ENCODE measurements at regions not wholly inside any gene's neighbourhood (a gene's known extent, or its start where the extent isn't known, plus 50 kb on each side); places are given as distances from the start of the nearest gene placed in this dataset.

DNA sequence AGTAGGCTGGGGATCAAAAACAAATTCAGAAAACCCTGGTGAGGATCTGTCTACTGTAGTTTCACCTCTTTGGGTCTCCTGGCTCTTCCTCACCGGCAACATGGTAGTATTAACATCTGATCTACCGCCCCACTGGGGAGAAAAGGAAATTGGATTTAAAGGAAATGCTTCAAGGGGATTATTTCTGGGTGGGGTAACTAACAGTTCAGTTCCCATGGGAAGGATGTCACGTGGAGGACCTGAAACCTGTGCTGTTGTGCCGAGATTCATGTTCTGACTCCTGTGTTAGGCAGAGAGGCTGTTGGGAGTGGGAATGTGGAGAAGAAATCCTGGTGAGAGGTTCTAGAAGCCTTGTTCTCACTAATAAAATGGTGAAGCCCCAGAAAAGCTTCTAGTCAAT lies 254.4 kb downstream of the BCOR start:
- DNase-seq = no peak

DNA sequence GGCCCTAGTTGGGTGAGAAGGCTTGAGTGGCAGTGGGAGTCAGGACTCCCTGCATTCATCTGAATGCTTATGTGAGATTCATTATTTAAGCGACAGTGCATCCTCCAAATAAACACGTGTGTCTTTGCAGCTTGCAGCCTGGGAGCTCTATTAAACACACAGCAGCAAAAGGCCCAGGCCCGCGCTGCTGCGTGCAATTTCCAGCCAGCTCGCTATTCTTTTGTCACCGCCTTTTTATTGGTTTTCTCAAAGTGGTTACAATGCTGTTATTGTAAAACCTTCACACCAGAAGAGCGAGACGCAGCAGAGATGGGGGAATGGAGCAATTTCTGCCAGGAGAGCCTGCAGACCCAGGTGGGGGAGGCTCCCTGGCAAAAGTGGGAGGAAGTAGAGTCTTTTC lies 252.5 kb downstream of the BCOR start:
- no peak for DNase-seq

DNA sequence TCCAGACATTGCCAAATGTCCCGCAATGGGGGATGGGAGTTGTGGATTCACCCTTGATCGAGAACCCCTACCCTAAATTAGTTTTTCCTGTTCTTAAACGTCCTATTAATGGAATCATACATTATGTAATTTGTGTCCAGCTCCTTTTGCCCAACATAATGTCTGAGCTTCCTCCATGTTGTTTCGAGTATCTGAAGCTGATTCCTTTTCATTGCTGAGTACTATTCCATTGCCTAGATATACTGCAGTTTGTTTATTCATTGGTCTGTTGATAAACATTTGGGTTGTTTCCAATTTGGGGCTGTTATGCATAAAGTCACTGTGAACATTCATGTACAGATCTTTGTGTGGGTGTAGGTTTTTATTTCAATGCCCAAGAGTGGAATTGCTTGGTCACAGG lies 251.3 kb downstream of the BCOR start:
- DNase-seq = no peak

DNA sequence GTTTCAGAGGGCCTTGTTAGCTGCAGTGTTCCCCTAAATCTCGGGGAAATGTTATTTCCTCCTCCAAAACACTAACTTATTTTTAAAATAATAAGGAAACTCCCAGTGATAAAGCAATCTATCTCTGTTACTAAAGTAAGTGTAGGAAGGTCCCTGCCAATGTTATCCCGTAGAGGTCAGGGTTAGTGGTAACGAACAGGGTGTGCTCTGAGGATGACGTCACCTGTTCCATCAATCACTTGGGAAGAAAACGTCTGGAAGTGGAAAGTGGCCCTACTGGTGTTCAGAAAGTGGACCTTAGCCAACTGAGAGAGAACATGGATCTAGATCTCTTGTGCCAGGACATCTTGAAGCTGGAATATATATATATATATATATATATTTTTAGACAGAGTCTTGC lies 249.5 kb downstream of the BCOR start:
- DNase-seq = no peak

DNA sequence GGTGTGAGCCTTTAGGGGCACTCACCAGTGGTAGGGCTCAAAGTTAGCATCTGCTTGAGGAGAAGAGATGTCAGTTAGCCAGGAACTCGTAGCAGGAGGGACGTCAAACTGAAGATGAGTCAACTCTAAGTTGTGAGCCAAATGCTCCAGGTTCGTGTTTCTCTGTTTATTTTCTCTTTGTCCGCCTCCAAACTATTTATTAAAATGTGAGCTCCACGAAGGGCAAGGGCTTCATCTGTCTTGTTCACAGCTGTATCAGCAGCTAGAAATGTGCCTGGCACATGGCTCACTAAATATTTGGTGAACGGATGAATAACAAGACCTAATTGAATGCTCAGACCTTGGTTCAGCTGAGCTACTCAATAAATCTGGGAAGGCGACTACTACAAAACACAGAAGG lies 248.9 kb downstream of the BCOR start:
- no peak for DNase-seq

DNA sequence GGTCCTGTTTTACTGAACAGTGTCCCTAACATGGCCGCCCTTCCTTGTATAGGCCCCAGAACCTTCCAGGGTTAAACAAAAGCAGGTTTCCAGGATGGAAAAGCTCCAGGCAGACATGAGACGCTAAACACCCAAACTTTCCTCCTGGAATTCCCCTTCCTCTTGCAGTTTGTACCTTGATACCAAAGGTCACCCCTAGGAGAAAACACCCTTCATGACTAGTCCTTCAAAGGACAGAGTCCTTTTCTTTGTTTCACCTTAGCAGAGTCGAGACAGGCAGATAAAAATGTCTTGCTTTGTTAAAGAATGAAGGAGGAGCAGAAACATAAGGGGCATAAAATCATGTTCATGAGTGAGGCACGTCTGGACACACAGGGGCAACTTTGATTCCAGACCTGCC lies 247.5 kb downstream of the BCOR start:
- no peak for DNase-seq

DNA sequence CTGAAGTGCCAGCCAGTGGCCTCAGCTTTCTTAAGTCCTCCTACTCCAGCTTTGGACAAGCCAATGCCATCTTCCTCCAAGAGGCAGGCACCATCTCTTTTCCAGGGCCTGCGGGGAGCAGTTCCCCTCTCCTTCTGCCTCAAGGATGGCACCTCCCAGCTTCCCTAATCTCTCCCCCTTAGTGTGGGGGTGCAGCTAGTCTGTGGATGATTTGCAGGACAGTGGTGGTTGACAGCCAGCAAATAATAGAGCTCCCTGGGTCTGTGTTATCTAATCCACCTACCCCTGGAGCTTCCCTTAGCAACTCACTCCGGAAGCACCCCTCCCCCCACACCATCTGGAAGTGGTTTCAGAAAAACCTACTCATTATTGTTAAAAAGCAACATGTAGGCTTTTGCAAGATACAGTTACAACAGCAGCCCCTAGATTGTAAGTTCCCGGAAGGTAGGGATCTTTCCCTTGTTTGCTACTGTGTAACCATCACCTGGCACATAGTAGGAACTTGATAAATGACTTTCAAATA lies 247.1 kb downstream of the BCOR start:
- peak in 1 of 2 experiments; percentile 14 for DNase-seq

DNA sequence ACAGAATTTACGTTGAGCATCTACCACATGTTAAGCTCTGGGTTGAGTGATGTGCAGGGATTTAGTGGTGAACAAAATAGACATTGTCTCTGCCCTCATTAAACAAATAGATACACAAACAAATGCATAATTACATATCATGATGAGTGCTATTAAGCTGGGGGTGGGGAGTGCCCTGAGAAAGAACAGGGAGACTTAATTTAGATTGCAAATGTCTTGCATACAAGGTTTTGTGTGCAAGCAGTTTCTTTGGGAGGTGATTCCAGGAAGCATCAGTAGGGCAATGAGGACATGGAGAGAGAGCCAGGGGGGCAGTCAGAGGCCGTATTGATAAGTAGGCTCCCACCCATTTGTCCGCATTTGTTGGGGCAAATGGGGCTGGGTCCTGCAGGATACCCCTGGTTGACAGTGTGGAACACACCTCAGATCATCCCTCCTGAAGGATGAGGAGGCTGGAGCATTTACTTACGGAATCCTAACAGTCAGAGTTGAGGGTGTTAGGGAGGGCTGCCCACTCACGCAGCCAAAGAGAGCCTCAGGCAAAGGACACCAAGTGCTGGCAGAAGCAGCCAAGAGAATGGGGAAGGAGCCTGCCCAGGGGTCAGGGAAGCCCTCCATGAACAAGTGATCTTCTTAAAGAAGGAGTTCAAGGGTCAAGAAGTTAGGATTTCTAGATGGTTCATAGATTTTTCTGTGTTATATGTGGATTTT lies 245.9 kb downstream of the BCOR start:
- DNase-seq = no peak

DNA sequence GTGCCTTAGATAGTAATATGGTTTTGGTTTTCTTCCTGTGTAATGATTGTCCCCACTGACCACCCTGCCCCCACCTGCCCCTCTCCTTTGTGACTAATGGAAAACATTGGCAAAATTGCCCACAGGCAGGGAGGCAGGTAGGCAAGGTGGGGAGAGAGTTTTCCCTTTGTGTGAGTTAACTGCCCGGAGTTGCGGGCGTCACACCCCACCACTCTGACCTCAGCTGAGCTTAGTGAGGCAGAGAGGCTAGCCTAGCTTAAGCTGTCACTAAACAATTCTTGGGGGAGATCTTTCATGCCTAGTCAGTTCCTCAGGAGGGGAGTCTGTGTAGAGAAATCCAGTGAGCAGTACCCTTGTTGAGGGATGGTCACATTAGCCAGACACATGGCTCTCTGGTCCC lies 245.3 kb downstream of the BCOR start:
- DNase-seq = no peak

DNA sequence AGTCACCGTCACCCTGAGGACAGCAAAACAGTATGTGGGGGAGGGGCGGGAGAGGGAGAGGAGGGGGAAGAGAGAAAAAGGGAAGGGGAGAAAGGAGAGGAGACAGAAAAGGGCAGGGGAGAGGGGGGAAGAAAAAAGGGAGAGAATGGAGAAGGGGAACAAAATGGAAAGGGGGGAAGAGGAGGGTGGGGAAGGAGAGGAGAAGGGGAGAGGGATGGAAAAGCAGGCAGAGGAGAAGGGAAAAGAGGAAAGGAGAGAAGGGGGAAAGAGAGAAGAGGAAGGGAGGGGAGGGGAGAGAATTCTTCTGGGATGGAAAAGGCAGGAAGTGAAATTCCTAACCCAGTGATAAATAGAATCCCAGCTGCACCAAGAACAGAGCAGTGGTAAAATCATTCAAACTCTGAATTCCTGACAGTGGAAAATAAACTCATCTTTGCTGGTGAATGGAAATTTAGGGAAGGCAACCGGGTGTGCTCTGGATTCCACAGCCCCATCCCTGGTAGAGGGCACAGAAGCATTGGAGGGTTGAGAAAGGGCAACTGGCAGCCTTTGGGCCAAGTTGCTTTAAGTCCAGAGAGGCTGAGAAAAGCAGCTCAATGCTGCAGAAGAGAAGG lies 244.2 kb downstream of the BCOR start:
- no peak for DNase-seq

DNA sequence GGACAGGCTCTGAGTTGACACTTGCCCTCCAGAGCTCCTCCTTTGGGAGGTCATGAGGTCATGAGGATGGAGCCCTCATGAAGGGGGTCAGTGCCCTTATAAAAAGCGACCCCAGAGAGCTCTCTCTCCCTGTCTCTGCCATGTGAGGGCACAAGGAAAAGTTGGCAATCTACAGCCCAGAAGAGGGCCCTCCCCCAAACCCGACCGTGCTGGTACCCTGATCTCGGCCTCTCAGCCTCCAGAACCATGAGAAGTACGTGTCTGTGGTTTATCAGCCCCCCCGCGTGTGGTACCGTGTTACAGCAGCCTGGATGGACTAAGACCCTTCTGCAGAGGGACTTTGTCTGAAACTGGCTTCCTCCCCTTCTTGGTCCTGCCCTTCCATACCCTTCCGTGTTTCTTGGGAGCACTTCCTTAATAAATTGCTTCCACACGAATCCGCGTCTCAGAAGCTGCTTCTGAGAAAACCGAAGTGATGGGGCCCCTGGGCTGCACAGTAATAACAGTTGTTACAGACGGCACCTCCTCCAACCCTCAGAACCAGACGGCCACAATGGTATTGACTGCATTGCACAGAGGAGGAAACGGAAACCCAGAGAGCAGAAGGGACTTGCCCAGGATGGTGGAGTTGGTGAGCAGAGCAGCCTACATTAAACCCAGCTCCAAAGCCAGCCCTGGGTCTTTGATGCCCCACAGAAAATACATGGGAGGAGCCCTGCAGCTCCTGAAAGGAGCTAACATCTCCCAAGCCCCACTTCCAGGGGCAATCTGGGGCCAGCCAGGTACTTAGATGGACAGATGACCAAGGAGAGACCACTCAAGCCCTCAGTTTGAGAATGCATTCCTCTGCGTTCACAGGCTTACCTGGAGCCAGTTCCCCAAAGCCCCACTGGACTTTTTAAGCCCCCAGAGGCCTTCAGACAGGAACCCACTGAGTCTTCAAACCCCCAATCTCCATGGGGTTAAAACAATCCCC lies 242.7 kb downstream of the BCOR start:
- no peak for DNase-seq

DNA sequence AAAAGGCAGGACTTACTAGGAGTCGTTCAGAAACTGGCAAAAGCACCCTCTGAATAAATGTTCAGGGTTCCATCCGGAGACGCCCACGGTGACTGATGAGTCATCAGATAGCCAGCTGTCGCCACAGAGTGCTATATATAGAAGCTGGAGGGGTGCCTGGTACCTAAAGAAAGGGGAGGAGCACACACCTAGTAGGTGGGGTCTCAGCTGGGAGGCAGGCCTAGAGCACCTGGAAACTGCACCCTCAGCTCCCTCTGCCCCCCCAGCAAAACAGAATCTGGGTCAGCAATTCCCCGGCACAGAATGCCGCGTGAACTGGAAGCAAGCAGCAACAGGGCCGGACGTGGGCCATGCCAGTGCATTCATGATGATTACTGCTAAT lies 242.0 kb downstream of the BCOR start:
- DNase-seq = peak; percentile 59 to 73

DNA sequence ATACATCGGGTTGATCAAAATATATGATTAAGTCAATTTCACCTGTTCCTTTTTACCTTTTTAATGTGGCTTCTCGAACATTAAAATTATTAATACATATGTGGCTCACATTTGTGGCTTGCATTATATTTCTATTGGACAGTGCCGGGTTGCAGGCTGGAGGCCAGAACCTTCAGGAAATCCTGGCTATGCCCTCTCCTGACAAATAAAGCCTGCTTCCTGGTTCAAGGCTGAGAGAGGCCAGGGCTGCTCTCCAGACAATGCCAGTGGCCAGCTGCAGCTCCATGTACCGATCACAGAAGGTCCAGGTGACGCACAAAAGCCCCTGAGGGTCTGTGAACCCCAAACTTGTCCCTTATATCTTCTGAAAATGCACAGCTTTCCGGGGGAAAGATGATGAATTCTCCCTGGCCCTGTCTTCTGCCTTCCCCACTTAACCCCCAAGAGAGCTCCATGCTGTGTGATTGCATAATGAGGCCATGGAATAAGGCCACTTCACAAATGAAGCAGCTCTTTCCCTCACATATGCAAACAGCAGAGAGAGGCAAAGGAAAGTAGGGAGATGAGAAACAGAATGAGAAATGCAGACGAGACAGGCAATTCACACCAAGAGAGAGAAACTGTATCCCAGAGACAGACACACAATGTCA lies 241.2 kb downstream of the BCOR start:
- no peak for DNase-seq

DNA sequence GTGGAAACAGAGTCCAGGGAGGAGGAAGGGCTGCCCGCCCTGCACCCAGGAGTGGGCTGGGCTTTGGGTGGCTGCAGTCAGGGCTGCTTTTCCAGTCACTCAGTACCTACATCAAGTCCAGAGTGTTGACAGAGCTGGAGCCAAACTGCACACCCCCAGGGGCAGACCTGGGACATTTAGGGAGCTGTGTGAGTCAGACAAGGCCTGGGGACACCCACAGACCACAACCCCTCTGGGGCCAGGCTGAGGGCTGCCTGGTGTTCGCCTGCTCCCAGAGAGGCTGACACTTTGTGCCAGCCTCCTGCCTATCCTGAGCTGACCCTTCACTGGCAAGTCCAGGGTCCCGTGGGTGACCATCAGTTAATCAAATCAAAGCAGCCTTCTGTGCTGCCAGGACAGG lies 240.0 kb downstream of the BCOR start:
- DNase-seq = no peak

DNA sequence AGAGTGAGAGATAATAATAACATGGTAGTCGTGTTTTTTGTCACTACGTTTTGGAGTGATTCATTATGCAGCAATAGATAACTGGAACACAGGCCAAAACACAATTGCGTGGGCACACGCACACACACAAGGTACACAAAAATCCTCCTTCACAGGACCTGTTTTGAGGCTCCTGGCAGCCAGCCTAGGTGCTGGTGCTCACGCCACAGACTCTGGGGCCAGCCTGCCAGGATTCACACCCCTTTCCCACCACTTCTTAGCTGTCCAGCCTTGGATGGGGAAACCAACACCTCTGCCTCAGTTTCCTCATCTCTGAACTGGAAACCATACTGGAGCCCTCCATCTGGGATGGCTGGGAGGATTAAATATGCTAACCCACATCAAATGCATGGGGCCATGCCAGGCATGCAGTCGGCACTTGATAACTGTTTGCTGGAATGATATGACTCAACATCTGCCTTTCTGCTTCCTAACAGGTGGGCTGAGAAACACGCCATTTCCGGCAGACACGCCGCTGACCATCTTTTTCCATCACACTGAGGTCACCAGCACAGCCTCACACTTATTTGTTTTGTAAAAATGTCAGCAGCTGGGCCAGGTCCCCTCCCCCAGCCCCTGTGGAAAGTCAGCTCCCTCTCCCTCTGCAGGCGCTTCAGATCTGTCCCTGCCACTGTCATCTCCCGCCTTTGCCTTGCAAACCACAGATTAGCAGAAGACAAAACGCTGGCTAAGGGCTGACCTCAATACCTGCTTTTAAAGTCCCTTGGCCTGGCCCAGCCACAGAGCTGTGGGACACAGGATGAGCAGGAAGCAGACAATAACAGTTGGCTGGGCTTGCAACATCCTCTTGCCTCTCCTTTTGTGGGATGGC lies 237.5 kb downstream of the BCOR start:
- DNase-seq = no peak

DNA sequence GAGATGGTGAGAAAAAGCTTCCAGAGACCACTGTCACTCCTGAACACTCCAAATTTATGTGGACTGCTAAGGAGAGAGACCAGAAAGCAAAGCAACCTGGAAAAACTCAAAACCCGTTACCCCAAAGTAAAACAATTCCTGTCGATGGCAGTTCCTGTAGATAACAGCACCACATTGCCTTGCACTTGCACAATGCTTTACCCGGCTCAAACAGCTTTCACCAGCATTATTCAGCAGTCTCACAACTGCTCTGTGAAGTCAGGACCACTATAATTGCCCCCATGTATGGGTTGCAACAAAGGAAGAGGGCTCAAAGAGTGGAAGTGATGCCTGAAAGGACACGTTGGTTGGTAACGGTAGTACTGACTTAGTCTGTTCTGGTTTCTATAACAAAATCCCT lies 234.8 kb downstream of the BCOR start:
- DNase-seq = no peak

DNA sequence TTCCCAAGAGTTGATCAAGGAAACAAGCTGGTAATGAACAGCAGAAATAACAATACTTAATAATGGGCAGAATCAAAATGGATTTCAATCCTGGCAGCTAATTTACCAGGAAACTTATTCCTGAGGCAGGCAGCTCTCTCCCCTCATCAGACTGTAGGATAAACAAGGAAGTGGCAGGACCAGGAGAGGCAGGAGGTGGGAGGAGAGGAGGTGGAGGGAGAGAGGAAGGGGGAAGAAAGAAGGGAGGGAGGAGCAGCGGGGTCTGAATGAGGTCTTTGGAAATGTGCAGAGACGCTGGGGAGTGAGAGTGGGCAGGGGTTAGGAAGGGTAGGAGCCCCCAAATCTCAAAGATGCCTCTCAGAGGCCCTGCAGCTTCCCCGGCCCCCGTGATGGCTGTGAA lies 231.5 kb downstream of the BCOR start:
- DNase-seq = no peak

DNA sequence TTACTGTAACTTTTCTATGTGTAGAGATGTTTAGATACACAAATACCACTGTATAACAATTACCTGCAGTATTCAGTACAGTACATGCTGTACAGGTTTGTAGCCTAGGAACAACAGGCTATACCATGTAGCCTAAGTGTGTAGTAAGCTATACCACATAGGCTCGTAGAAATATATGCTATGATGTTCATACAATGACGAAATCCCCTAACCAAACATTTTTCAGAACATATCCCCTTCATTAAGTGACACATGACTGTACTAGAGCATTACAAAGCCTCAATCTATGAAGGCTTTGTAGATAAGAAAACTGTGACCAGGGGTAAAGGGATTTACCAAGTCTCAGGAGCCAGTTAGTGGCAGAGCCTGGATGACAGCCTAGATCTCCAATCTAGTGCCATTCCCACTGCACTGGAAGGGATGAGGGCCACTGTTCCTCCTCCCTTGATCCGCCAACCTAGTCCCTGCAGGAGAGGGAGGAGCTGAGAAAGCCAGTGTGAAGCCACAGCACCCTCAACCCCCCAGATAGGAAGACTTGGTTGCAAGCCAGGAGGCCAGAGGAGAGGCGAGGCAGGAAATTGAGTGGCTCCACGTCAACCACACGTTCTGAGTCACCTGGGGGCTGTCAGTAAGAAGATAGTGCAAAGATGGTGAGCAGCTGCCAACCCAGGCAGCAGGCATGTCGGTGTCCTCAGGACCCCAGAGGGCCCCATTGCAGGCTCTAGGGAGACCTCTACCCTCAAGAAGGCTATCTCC lies 227.7 kb downstream of the BCOR start:
- DNase-seq = no peak

DNA sequence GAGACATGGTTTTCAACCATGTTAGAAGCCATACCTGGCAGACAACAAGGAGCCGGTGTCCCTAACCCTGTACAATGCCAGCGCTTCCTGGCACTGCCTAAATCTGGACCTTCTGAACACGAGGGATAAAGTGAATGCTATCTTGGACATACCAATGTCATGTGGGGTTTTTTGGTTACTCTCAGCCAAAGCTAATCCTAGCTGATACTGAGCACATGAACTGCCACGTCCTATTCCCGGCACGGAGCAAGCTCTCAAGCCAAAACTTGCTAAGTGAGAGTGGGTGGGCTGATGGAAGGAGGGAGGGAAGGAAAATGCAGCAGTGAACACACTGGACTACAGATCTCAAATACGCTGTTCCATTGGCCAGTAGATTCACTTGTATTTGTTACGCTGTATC lies 226.1 kb downstream of the BCOR start:
- no peak for DNase-seq

DNA sequence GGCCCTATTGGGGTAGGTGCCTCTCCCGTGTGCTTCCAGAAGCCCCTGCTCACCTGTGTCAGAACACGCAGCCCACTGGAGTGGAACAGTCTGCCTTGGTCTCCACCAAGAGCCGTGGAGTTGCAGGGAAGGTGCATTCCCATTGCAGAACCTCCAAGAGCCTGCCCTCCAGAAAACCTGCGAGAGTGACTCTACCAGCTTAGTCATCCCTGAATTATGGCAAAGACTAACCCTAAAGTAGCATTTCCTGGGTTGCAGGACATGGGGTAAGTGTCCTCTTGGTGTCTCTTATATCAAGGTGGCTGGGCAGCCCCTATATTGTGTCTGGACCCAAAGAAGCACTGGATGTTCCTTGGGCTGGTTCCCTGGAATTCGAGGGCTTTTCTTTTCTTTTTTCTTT lies 224.6 kb downstream of the BCOR start:
- no peak for DNase-seq

DNA sequence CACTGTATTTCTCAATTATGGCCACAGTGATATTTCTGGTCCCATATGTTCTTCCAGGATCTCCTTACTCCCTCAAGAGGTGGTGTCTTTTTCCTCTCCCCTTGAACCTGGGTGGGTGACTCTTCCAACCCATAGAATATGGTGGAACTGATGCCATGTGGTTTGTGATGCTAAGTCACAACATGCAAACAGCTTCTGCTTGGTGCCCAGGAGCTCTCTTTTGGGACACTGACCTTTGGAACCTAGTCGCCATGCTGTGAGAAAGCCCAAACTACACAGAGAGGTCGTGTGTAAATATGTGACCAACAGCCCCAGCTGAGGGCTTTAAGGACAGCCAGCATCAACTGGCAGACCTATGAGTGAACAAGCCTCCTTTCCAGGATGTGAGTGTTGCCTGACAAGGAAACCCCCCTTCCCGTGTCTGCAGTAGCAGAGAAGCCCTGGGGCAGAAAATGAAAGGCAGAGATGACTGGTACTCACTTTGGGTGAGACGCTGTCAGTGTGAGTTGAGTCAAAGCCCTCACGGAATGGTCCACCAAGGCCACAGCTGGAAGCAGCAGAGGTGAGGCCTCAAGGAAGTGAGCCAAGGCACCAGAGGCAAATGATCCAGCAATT lies 223.4 kb downstream of the BCOR start:
- no peak for DNase-seq

Measured in NCI-H2081 (cell line).